Astrocyte (in vitro differentiated cells and primary cell): ENCODE measurements at regions not wholly inside any gene's neighbourhood (a gene's known extent, or its start where the extent isn't known, plus 50 kb on each side); places are given as distances from the start of the nearest gene placed in this dataset.

Experiments used
- DNase-seq: peaks from one replicate; pipeline ENCODE4 v3.0.0-alpha.2; 2010; ENCODE audit warnings: low read depth
- FAIRE-seq: peaks from 2 replicates; lab custom pipeline; 2011; peaks lifted over from hg19 to GRCh38; lab: Jason Lieb, UNC
- H2AFZ ChIP-seq: 2 replicates; pipeline ENCODE4 v1.6.0; 2012; ENCODE audit warnings: low read depth, low read length, inconsistent platforms
- H3K27ac ChIP-seq: 2 replicates; pipeline ENCODE4 v1.5.1; 2011; ENCODE audit warnings: low read depth, low read length, inconsistent platforms
- H3K27me3 ChIP-seq: 2 replicates; pipeline ENCODE4 v1.6.0; 2011; ENCODE audit warnings: low read length, inconsistent platforms; ENCODE audit not compliant: insufficient read depth
- H3K36me3 ChIP-seq: 2 replicates; pipeline ENCODE4 v1.5.1; 2011; ENCODE audit warnings: low read length, inconsistent platforms; ENCODE audit not compliant: insufficient read depth
- H3K4me1 ChIP-seq: 2 replicates; pipeline ENCODE4 v1.5.1; 2011; ENCODE audit warnings: low read length, inconsistent platforms; ENCODE audit not compliant: insufficient read depth
- H3K4me2 ChIP-seq: 2 replicates; pipeline ENCODE4 v1.6.0; 2012; ENCODE audit warnings: low read length, inconsistent platforms
- H3K4me3 ChIP-seq: 2 replicates; pipeline ENCODE4 v1.5.1; 2011; ENCODE audit warnings: low read depth, mild to moderate bottlenecking, low read length, inconsistent platforms; ENCODE audit not compliant: insufficient read depth
- H3K79me2 ChIP-seq: 2 replicates; pipeline ENCODE4 v1.6.0; 2012; ENCODE audit warnings: mild to moderate bottlenecking, low read length, inconsistent platforms; ENCODE audit not compliant: insufficient read depth
- H3K9ac ChIP-seq: 2 replicates; pipeline ENCODE4 v1.6.0; 2012; ENCODE audit warnings: mild to moderate bottlenecking, low read length, inconsistent platforms
- H3K9me3 ChIP-seq: 2 replicates; pipeline ENCODE4 v1.5.1; 2012; ENCODE audit warnings: low read depth, mild to moderate bottlenecking, low read length, inconsistent platforms; ENCODE audit not compliant: insufficient read depth
- H4K20me1 ChIP-seq: 2 replicates; pipeline ENCODE4 v1.6.0; 2012; ENCODE audit warnings: low read length, inconsistent platforms; ENCODE audit not compliant: insufficient read depth
- H3K27ac Mint-ChIP-seq: one replicate; pipeline ENCODE4 v1.8.0; 2021; ENCODE audit warnings: mild to moderate bottlenecking, mixed read lengths; ENCODE audit not compliant: unreplicated experiment
- H3K27me3 Mint-ChIP-seq: one replicate; pipeline ENCODE4 v1.8.0; 2021; ENCODE audit warnings: low read depth, mixed read lengths; ENCODE audit not compliant: unreplicated experiment
- H3K36me3 Mint-ChIP-seq: one replicate; pipeline ENCODE4 v1.8.0; 2021; ENCODE audit warnings: low read depth, mixed read lengths; ENCODE audit not compliant: unreplicated experiment
- H3K4me1 Mint-ChIP-seq: one replicate; pipeline ENCODE4 v1.8.0; 2021; ENCODE audit warnings: low read depth, mixed read lengths; ENCODE audit not compliant: unreplicated experiment
- H3K4me3 Mint-ChIP-seq: one replicate; pipeline ENCODE4 v1.8.0; 2021; ENCODE audit warnings: mild to moderate bottlenecking, moderate library complexity, mixed read lengths; ENCODE audit not compliant: unreplicated experiment
- H3K9me3 Mint-ChIP-seq: one replicate; pipeline ENCODE4 v1.8.0; 2021; ENCODE audit warnings: mild to moderate bottlenecking, mixed read lengths; ENCODE audit not compliant: unreplicated experiment
- CTCF ChIP-seq: IDR thresholded peaks from 2 replicates; pipeline ENCODE4 v1.5.1; 2011; ENCODE audit warnings: low read depth, mild to moderate bottlenecking, inconsistent platforms, low read length, moderate library complexity; ENCODE audit not compliant: insufficient read depth
- EZH2 ChIP-seq: IDR thresholded peaks from 2 replicates; pipeline ENCODE4 v1.6.1; 2012; ENCODE audit warnings: mild to moderate bottlenecking, low read length, inconsistent platforms; ENCODE audit not compliant: insufficient read depth

DNA sequence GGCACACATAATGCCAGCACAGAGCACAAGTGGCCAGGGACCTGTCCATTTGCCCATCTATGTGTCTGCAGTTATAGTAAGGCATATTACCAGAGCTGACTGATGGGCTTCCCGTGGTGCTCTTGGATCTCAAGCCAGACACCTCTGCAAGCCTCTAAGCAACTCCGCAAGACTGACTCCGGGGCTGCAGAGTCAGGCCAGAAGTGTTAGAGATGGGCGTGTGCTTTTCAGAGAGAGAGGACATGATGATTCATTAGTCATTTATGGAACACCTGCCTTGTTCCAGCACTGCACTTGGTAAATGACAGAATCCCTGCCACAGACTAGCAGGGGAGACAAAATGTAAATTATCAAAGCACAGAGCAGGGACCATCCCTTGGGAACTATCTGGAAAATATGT is 559.0 kb downstream of the PDCD6IP start:
- Histone ChIP-seq H3K4me2 (no peak overlapping the region), H3K9ac (no peak overlapping the region), H3K36me3 (no peaks in the 10 kb centered on the region), H3K4me3 (no peak overlapping the region), H3K9me3 (peaks cover 4% of the 10 kb centered on the region), H3K27ac (no peak overlapping the region), H3K4me1 (no peaks in the 10 kb centered on the region), H3K27me3 (no peaks in the 10 kb centered on the region), H2AFZ (no peak overlapping the region), H4K20me1 (no peaks in the 10 kb centered on the region), H3K79me2 (no peaks in the 10 kb centered on the region)
- H3K9me3 Mint-ChIP-seq, result peaks cover 3% of the 10 kb centered on the region
- no peaks in the 10 kb centered on the region for H3K36me3 Mint-ChIP-seq
- TF ChIP-seq CTCF (no peak), EZH2 (no peak)
- no peak for FAIRE-seq
- no peaks in the 10 kb centered on the region for H3K27me3 Mint-ChIP-seq
- H3K4me3 Mint-ChIP-seq, result no peak overlapping the region
- H3K27ac Mint-ChIP-seq, result no peak overlapping the region
- no peaks in the 10 kb centered on the region for H3K4me1 Mint-ChIP-seq
- DNase-seq, result no peak

- Histone ChIP-seq H3K27me3 (no peaks in the 10 kb centered on the region), H3K36me3 (no peaks in the 10 kb centered on the region), H3K79me2 (no peaks in the 10 kb centered on the region), H2AFZ (no peak overlapping the region), H3K4me2 (no peak overlapping the region), H4K20me1 (no peaks in the 10 kb centered on the region), H3K9me3 (peaks cover 4% of the 10 kb centered on the region), H3K4me3 (no peak overlapping the region), H3K27ac (no peak overlapping the region), H3K4me1 (no peaks in the 10 kb centered on the region), H3K9ac (no peak overlapping the region)
- no peak for TF ChIP-seq EZH2
- TF ChIP-seq CTCF, result no peak
- Mint-ChIP-seq H3K4me3 (no peak overlapping the region), H3K27ac (no peak overlapping the region), H3K27me3 (no peaks in the 10 kb centered on the region), H3K4me1 (no peaks in the 10 kb centered on the region), H3K36me3 (no peaks in the 10 kb centered on the region), H3K9me3 (peaks cover 2% of the 10 kb centered on the region)
- DNase-seq (no peak), FAIRE-seq (no peak)
These were observed 560.6 kb downstream of the PDCD6IP start for GRCh38 chr3:34359064-34359463.

GRCh38 chr3:34360713-34361112 is 562.3 kb downstream of the PDCD6IP start:
- Histone ChIP-seq H3K36me3 (no peaks in the 10 kb centered on the region), H3K4me3 (no peak overlapping the region), H3K27ac (no peak overlapping the region), H3K9ac (no peak overlapping the region), H3K9me3 (peaks cover 4% of the 10 kb centered on the region), H3K79me2 (no peaks in the 10 kb centered on the region), H3K4me1 (no peaks in the 10 kb centered on the region), H2AFZ (no peak overlapping the region), H3K27me3 (no peaks in the 10 kb centered on the region), H4K20me1 (no peaks in the 10 kb centered on the region), H3K4me2 (no peak overlapping the region)
- peaks cover 2% of the 10 kb centered on the region for H3K9me3 Mint-ChIP-seq
- no peak for TF ChIP-seq EZH2
- no peak for TF ChIP-seq CTCF
- FAIRE-seq, result no peak
- DNase-seq, result no peak
- peaks cover 4% of the 10 kb centered on the region for H3K4me1 Mint-ChIP-seq
- H3K36me3 Mint-ChIP-seq, result no peaks in the 10 kb centered on the region
- no peak overlapping the region for H3K4me3 Mint-ChIP-seq
- H3K27ac Mint-ChIP-seq, result no peak overlapping the region
- no peaks in the 10 kb centered on the region for H3K27me3 Mint-ChIP-seq
